MM.1S (cell line): ENCODE measurements at regions not wholly inside any gene's neighbourhood (a gene's known extent, or its start where the extent isn't known, plus 50 kb on each side); places are given as distances from the start of the nearest gene placed in this dataset.
"Not testable (repeated sequence)": the region's sequence is repeated elsewhere in the genome, so short reads cannot be mapped to it uniquely, and the experiment has no call there.

ENCODE experiments used
- DNase-seq: peaks from one replicate; pipeline ENCODE4 v3.0.0-alpha.2; 2015
- H2AFZ ChIP-seq: fragments of 300-600 bp; sonication (generic); 2 replicates; pipeline ENCODE4 v1.6.0; 2016; ENCODE audit warnings: antibody characterized with exemption, low read length
- H3F3A ChIP-seq: fragments of 300-600 bp; sonication (generic); 2 replicates; pipeline ENCODE4 v1.6.1; 2016; ENCODE audit warnings: mild to moderate bottlenecking, antibody characterized with exemption, low read length, moderate library complexity, mixed read lengths; ENCODE audit not compliant: insufficient read depth
- H3K27ac ChIP-seq: fragments of 300-600 bp; sonication (generic); 2 replicates; pipeline ENCODE4 v1.5.1; 2016; ENCODE audit warnings: mild to moderate bottlenecking, low read length
- H3K27me3 ChIP-seq: fragments of 300-600 bp; sonication (generic); replicated peaks from 2 replicates; pipeline ENCODE4 v1.6.0; 2016; ENCODE audit warnings: low read length; ENCODE audit not compliant: insufficient read depth
- H3K36me3 ChIP-seq: fragments of 300-600 bp; sonication (generic); replicated peaks from 2 replicates; pipeline ENCODE4 v1.6.1; 2016; ENCODE audit warnings: mild to moderate bottlenecking, low read length, mixed read lengths; ENCODE audit not compliant: insufficient read depth
- H3K4me1 ChIP-seq: fragments of 300-600 bp; sonication (generic); 2 replicates; pipeline ENCODE4 v1.6.1; 2016; ENCODE audit warnings: low read length, mixed read lengths
- H3K4me2 ChIP-seq: fragments of 300-600 bp; sonication (generic); 2 replicates; pipeline ENCODE4 v1.6.0; 2016; ENCODE audit warnings: low read depth, low read length
- H3K4me3 ChIP-seq: fragments of 300-600 bp; sonication (generic); 2 replicates; pipeline ENCODE4 v1.5.1; 2016; ENCODE audit warnings: low read length, mixed read lengths
- H3K79me2 ChIP-seq: fragments of 300-600 bp; sonication (generic); 2 replicates; pipeline ENCODE4 v1.6.1; 2016; ENCODE audit warnings: mixed run types, low read length, mixed read lengths
- H3K9ac ChIP-seq: fragments of 300-600 bp; sonication (generic); 2 replicates; pipeline ENCODE4 v1.6.1; 2016; ENCODE audit warnings: low read length, mixed read lengths
- H3K9me2 ChIP-seq: fragments of 300-600 bp; sonication (generic); replicated peaks from 2 replicates; pipeline ENCODE4 v1.6.1; 2016; ENCODE audit warnings: mild to moderate bottlenecking, low read length, mixed read lengths; ENCODE audit not compliant: insufficient read depth
- H3K9me3 ChIP-seq: fragments of 300-600 bp; sonication (generic); replicated peaks from 2 replicates; pipeline ENCODE4 v1.6.1; 2016; ENCODE audit warnings: mild to moderate bottlenecking, low read length, mixed read lengths; ENCODE audit not compliant: insufficient read depth
- H4K20me1 ChIP-seq: fragments of 300-600 bp; sonication (generic); 2 replicates; pipeline ENCODE4 v1.6.1; 2016; ENCODE audit warnings: mild to moderate bottlenecking, low read length, moderate library complexity, mixed read lengths; ENCODE audit not compliant: insufficient read depth
- EZH2 ChIP-seq: fragments of 300-600 bp; sonication (generic); optimal IDR thresholded peaks from 2 replicates; pipeline ENCODE3; 2017; ENCODE audit warnings: low read depth, mild to moderate bottlenecking, antibody characterized with exemption, low read length, mixed read lengths
- EZH2phosphoT487 ChIP-seq: fragments of 300-600 bp; sonication (generic); IDR thresholded peaks from 2 replicates; pipeline ENCODE4 v1.6.1; 2018; ENCODE audit warnings: antibody characterized with exemption, low read length
- TF ChIP-seq, protein P1 (sequence below): fragments of 300-600 bp; sonication (generic); IDR thresholded peaks from 2 replicates; pipeline ENCODE4 v1.5.1; 2016; ENCODE audit warnings: antibody characterized with exemption, low read length, mixed read lengths

DNA sequence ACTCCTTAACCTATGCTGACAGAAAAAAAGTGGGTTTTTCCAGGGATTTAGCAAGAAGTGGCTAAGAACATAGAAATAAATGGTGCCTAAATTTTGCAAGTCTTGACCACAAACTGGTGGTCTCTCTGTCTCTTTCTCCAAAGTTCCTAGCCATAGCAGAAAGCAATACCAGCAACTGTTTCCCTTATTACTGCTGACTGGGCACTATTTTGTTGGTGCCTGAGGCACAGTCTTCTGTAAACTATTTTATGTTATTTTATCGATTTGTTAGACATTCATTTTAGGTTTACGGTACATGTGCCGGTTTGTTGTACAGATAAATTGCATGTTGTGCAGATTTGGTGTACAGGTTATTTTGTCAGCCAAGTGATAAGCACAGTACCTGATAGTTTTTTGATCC, 234.6 kb upstream of the TECRL start:
- H3K9me2 ChIP-seq, result no peaks in the 10 kb centered on the region
- no peak for DNase-seq
- no peak overlapping the region for H3K9ac ChIP-seq
- TF ChIP-seq EZH2phosphoT487 (no peak), EZH2 (no peak)
- TF ChIP-seq, protein P1, sequence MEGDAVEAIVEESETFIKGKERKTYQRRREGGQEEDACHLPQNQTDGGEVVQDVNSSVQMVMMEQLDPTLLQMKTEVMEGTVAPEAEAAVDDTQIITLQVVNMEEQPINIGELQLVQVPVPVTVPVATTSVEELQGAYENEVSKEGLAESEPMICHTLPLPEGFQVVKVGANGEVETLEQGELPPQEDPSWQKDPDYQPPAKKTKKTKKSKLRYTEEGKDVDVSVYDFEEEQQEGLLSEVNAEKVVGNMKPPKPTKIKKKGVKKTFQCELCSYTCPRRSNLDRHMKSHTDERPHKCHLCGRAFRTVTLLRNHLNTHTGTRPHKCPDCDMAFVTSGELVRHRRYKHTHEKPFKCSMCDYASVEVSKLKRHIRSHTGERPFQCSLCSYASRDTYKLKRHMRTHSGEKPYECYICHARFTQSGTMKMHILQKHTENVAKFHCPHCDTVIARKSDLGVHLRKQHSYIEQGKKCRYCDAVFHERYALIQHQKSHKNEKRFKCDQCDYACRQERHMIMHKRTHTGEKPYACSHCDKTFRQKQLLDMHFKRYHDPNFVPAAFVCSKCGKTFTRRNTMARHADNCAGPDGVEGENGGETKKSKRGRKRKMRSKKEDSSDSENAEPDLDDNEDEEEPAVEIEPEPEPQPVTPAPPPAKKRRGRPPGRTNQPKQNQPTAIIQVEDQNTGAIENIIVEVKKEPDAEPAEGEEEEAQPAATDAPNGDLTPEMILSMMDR, result no peak
- no peaks in the 10 kb centered on the region for H3K4me1 ChIP-seq
- H3K4me2 ChIP-seq, result no peak overlapping the region
- H3K27me3 ChIP-seq, result no peaks in the 10 kb centered on the region
- H3K36me3 ChIP-seq, result no peaks in the 10 kb centered on the region
- no peaks in the 10 kb centered on the region for H3F3A ChIP-seq
- no peaks in the 10 kb centered on the region for H3K79me2 ChIP-seq
- H3K27ac ChIP-seq, result no peak overlapping the region
- no peaks in the 10 kb centered on the region for H4K20me1 ChIP-seq
- H2AFZ ChIP-seq, result no peak overlapping the region
- no peaks in the 10 kb centered on the region for H3K9me3 ChIP-seq
- no peak overlapping the region for H3K4me3 ChIP-seq

DNA sequence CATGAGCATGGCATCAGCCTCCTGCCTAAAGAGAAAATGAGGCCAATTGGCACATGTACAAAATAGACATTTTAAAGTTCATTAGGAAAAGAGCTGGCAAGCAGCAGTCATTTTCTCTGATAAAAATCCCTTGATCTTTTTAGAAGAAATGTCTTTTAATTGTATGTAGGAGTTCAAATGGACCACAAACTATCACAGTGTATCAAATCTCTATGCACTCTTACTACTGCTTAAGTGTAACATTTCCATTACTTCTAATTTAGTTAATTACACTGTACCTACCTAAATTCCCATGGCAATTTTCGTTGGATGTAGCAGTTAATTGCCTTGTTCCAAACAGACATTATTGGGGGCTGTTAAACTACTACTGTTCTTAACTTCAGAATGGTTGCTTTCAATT, 233.7 kb upstream of the TECRL start:
- no peaks in the 10 kb centered on the region for H3K36me3 ChIP-seq
- H3K4me3 ChIP-seq, result no peak overlapping the region
- H2AFZ ChIP-seq, result no peak overlapping the region
- H3K9ac ChIP-seq, result no peak overlapping the region
- no peak overlapping the region for H3K27ac ChIP-seq
- H3K9me3 ChIP-seq, result no peaks in the 10 kb centered on the region
- no peaks in the 10 kb centered on the region for H3K79me2 ChIP-seq
- no peaks in the 10 kb centered on the region for H3K4me1 ChIP-seq
- DNase-seq, result no peak
- H3K9me2 ChIP-seq, result no peaks in the 10 kb centered on the region
- H3K4me2 ChIP-seq, result no peak overlapping the region
- no peaks in the 10 kb centered on the region for H4K20me1 ChIP-seq
- H3K27me3 ChIP-seq, result no peaks in the 10 kb centered on the region
- no peaks in the 10 kb centered on the region for H3F3A ChIP-seq
- TF ChIP-seq, protein P1, result no peak
- TF ChIP-seq EZH2phosphoT487 (no peak), EZH2 (no peak)

DNA sequence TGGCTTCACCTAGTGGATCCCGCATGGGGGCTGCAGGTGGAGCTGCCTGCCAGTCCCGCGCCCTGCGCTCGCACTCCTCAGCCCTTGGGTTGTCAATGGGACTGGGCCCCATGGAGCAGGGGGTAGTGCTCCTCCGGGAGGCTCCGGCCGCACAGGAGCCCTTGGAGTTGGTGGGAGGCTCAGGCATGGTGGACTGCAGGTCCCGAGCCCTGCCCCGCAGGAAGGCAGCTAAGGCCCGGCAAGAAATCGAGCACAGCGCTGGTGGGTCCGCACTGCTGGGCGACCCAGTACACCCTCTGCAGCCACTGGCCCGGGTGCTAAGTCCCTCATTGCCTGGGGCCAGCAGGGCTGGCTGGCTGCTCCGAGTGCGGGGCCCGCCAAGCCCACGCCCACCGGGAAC, 231.2 kb upstream of the TECRL start:
- not testable (repeated sequence) for H4K20me1 ChIP-seq, H3K27me3 ChIP-seq, H2AFZ ChIP-seq, H3K9ac ChIP-seq, H3K4me3 ChIP-seq, H3K36me3 ChIP-seq, H3F3A ChIP-seq, DNase-seq, H3K9me2 ChIP-seq, H3K79me2 ChIP-seq, H3K4me1 ChIP-seq, H3K4me2 ChIP-seq, H3K27ac ChIP-seq, H3K9me3 ChIP-seq

DNA sequence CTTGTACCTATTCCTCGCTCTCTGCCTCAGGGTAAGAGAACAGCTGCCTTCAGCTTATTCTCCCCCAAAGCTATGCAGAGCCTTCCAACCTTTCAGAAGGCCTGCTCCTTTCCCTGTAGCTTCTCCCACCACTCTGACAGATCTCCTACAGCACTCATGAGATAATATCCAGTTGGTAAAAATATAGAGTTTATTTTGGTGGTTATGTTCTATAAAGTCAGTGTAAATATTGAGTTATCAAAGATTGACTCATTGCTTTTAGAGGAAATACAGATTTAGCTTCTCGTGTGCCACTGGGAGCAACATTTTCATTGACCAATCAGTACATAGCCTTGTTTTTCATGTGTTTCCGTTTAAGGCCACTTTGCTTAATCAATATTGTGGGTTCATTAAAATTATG, 216.2 kb upstream of the TECRL start:
- no peak overlapping the region for H3K4me2 ChIP-seq
- H3K9me3 ChIP-seq, result no peaks in the 10 kb centered on the region
- no peak overlapping the region for H3K27ac ChIP-seq
- H2AFZ ChIP-seq, result no peak overlapping the region
- no peaks in the 10 kb centered on the region for H4K20me1 ChIP-seq
- no peak for DNase-seq
- H3K4me3 ChIP-seq, result no peak overlapping the region
- H3K9me2 ChIP-seq, result no peaks in the 10 kb centered on the region
- TF ChIP-seq, protein P1, result no peak
- TF ChIP-seq EZH2 (no peak), EZH2phosphoT487 (no peak)
- H3K79me2 ChIP-seq, result no peaks in the 10 kb centered on the region
- no peak overlapping the region for H3K9ac ChIP-seq
- H3K27me3 ChIP-seq, result no peaks in the 10 kb centered on the region
- no peaks in the 10 kb centered on the region for H3F3A ChIP-seq
- H3K36me3 ChIP-seq, result no peaks in the 10 kb centered on the region
- no peaks in the 10 kb centered on the region for H3K4me1 ChIP-seq
